ENCODE measurements at regions not wholly inside any gene's neighbourhood (a gene's known extent, or its start where the extent isn't known, plus 50 kb on each side); places are given as distances from the start of the nearest gene placed in this dataset.

DNA sequence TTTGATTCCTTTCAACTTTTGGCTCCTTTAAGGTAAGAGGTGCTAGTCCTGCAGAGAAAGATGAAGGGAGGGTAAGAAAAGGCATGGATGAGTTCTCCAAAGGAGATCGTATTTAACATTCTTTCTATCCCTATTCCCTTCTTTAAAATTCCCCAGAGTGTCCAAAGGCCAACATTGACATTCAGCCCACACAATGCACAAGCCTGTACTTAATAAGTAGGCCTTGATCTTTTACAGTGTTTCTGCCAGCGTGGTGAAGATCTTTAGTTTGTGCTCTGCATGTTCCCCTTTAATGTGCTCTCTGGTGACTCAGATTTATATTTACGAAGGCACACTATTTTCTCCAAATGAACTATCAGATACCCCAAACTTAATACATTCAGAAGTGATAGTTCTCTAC lies 582.5 kb upstream of the RGS18 start:
- TF ChIP-seq, protein P1, sequence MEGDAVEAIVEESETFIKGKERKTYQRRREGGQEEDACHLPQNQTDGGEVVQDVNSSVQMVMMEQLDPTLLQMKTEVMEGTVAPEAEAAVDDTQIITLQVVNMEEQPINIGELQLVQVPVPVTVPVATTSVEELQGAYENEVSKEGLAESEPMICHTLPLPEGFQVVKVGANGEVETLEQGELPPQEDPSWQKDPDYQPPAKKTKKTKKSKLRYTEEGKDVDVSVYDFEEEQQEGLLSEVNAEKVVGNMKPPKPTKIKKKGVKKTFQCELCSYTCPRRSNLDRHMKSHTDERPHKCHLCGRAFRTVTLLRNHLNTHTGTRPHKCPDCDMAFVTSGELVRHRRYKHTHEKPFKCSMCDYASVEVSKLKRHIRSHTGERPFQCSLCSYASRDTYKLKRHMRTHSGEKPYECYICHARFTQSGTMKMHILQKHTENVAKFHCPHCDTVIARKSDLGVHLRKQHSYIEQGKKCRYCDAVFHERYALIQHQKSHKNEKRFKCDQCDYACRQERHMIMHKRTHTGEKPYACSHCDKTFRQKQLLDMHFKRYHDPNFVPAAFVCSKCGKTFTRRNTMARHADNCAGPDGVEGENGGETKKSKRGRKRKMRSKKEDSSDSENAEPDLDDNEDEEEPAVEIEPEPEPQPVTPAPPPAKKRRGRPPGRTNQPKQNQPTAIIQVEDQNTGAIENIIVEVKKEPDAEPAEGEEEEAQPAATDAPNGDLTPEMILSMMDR (IDR thresholded peaks at IDR 0.05; ENCODE audit: low read depth, low read length) = no peak
- no peak for TF ChIP-seq EZH2phosphoT487 (IDR thresholded peaks at IDR 0.05; ENCODE audit: low read depth)
